SH-SY5Y (cell line): ENCODE measurements at regions not wholly inside any gene's neighbourhood (a gene's known extent, or its start where the extent isn't known, plus 50 kb on each side); places are given as distances from the start of the nearest gene placed in this dataset.

ENCODE experiments used
- GATA2 ChIP-seq: IDR thresholded peaks from 2 replicates; pipeline ENCODE4 v1.6.1; 2011; ENCODE audit warnings: mild to moderate bottlenecking, low read depth, low read length
- GATA3 ChIP-seq: IDR thresholded peaks from 2 replicates; pipeline ENCODE4 v1.6.1; 2011; ENCODE audit warnings: low read depth, mild to moderate bottlenecking, low read length, moderate library complexity

- no peak for TF ChIP-seq GATA3
- TF ChIP-seq GATA2: no peak
Observed at GRCh38 chr13:26999499-26999898, 172.1 kb downstream of the USP12 start.
